GM12878 (cell line): ENCODE measurements at regions not wholly inside any gene's neighbourhood (a gene's known extent, or its start where the extent isn't known, plus 50 kb on each side); places are given as distances from the start of the nearest gene placed in this dataset.
"Not testable (repeated sequence)": the region's sequence is repeated elsewhere in the genome, so short reads cannot be mapped to it uniquely, and the experiment has no call there.

ENCODE experiments used
- ATAC-seq: fragments of 200-7000 bp; cut with Tn5 transposase; 3 replicates; pipeline ENCODE4 v1.9.1; 2020; ENCODE audit warnings: mild to moderate bottlenecking, moderate library complexity
- BruUV-seq: library from RNA; stranded (reverse); fragments of 400-500 nt; replicated peaks from 2 replicates; lab custom pipeline; 2021; lab: Mats Ljungman, UMichigan
- CTCF ChIA-PET: fragments of 300-600 bp; sonication (Branson Sonifier 250); formaldehyde crosslinking; extraction: SDS; loops from one replicate; lab custom pipeline; 2021; ENCODE audit warnings: inconsistent platforms; lab: Yijun Ruan, JAX
- POLR2A ChIA-PET: fragments of 350-600 bp; formaldehyde crosslinking; extraction: SDS; loops from one replicate; lab custom pipeline; 2021; ENCODE audit warnings: inconsistent platforms; lab: Charles Lee
- RAD21 ChIA-PET: fragments of 300-600 bp; sonication (Branson Sonifier 250); formaldehyde crosslinking; loops from one replicate; lab custom pipeline; 2023; ENCODE audit warnings: antibody characterized with exemption; ENCODE audit not compliant: unreplicated experiment; lab: Charles Lee
- SMC1A ChIA-PET: fragments of 300-600 bp; sonication (Branson Sonifier 250); formaldehyde crosslinking; loops from one replicate; lab custom pipeline; 2023; ENCODE audit not compliant: unreplicated experiment, uncharacterized antibody; lab: Charles Lee
- DNase-seq: peaks from one replicate; pipeline ENCODE4 v3.0.0-alpha.2; 2011; ENCODE audit warnings: low read depth, low spot score
- FAIRE-seq: peaks from 3 replicates; lab custom pipeline; 2011; peaks lifted over from hg19 to GRCh38; lab: Jason Lieb, UNC
- H2AFZ ChIP-seq: 2 replicates; pipeline ENCODE4 v1.6.0; 2011; ENCODE audit warnings: low read depth, low read length, control low read depth; ENCODE audit not compliant: control insufficient read depth
- H3K27ac ChIP-seq: 2 replicates; pipeline ENCODE4 v1.5.1; 2011; ENCODE audit warnings: control low read depth; ENCODE audit not compliant: control insufficient read depth, insufficient read depth
- H3K27me3 ChIP-seq, 2 experiments: replicated peaks in 1 of 2; 2 replicates each; pipeline versions ENCODE4 v1.6.0 to v1.6.1; 2011; ENCODE audit warnings: low read length in 1 of 2; ENCODE audit not compliant: control insufficient read depth in 2 of 2, insufficient read depth in 2 of 2
- H3K36me3 ChIP-seq, 2 experiments: 2 replicates each; pipeline ENCODE4 v1.5.1; 2011; ENCODE audit warnings: low read length in 1 of 2; ENCODE audit not compliant: control insufficient read depth in 2 of 2, insufficient read depth in 2 of 2
- H3K4me1 ChIP-seq: 2 replicates; pipeline ENCODE4 v1.6.1; 2011; ENCODE audit warnings: mild to moderate bottlenecking, low read length, moderate library complexity, mixed read lengths; ENCODE audit not compliant: control insufficient read depth, insufficient read depth
- H3K4me2 ChIP-seq: 2 replicates; pipeline ENCODE4 v1.6.0; 2011; ENCODE audit warnings: control low read depth; ENCODE audit not compliant: control insufficient read depth, insufficient read depth
- H3K4me3 ChIP-seq: fragments of 200-600 bp; sonication (generic); 2 replicates; pipeline ENCODE4 v1.5.1; 2016
- H3K79me2 ChIP-seq: 2 replicates; pipeline ENCODE4 v1.6.0; 2011; ENCODE audit warnings: low read length; ENCODE audit not compliant: control insufficient read depth, insufficient read depth
- H3K9ac ChIP-seq: 2 replicates; pipeline ENCODE4 v1.8.0; 2011; ENCODE audit warnings: low read length, control low read depth, mixed read lengths; ENCODE audit not compliant: control insufficient read depth, insufficient read depth
- H3K9me3 ChIP-seq: replicated peaks from 3 replicates; pipeline ENCODE4 v1.5.1; 2011; ENCODE audit warnings: mild to moderate bottlenecking, low read length; ENCODE audit not compliant: control insufficient read depth, insufficient read depth
- H4K20me1 ChIP-seq: 2 replicates; pipeline ENCODE4 v1.6.0; 2011; ENCODE audit not compliant: control insufficient read depth, insufficient read depth
- ATF3 ChIP-seq: IDR thresholded peaks from 2 replicates; pipeline ENCODE4 v1.6.1; 2011; ENCODE audit warnings: low read depth, mild to moderate bottlenecking, low read length, moderate library complexity, borderline replicate concordance; ENCODE audit errors: extremely low read depth
- BACH1 ChIP-seq: fragments of 450-650 bp; IDR thresholded peaks from 2 replicates; pipeline ENCODE4 v1.6.1; 2017; ENCODE audit warnings: mild to moderate bottlenecking, borderline replicate concordance
- CEBPZ ChIP-seq: fragments of 150-350 bp; IDR thresholded peaks from 2 replicates; pipeline ENCODE4 v1.6.1; 2016; ENCODE audit warnings: low read depth, low read length
- EGR1 ChIP-seq, 2 experiments: IDR thresholded peaks; 1 replicate in 1 of 2; 2 replicates in 1 of 2; pipeline ENCODE4 v1.6.1; 2011 to 2012; ENCODE audit warnings: low read depth in 2 of 2, low read length in 2 of 2, borderline replicate concordance in 1 of 2, mild to moderate bottlenecking in 1 of 2, moderate library complexity in 1 of 2
- ESRRA ChIP-seq: IDR thresholded peaks from 2 replicates; pipeline ENCODE4 v1.6.1; 2012; ENCODE audit warnings: mild to moderate bottlenecking, low read length, improper control_type of control experiment
- IRF4 ChIP-seq: IDR thresholded peaks from 2 replicates; pipeline ENCODE4 v1.6.1; 2011; ENCODE audit warnings: low read depth, low read length
- MAX ChIP-seq: IDR thresholded peaks from 2 replicates; pipeline ENCODE4 v1.6.1; 2012; ENCODE audit warnings: low read depth, low read length, improper control_type of control experiment
- POLR2AphosphoS2 ChIP-seq: IDR thresholded peaks from 2 replicates; pipeline ENCODE4 v1.6.1; 2011; ENCODE audit warnings: low read depth, mild to moderate bottlenecking, low read length, improper control_type of control experiment, moderate library complexity
- RELB ChIP-seq: fragments of 450-650 bp; IDR thresholded peaks from 2 replicates; pipeline ENCODE4 v1.6.1; 2017; ENCODE audit warnings: low read depth, mild to moderate bottlenecking, moderate library complexity
- STAT1 ChIP-seq: fragments of 450-650 bp; conservative IDR thresholded peaks from 2 replicates; pipeline ENCODE4 v1.6.1; 2014; ENCODE audit warnings: antibody characterized with exemption, mild to moderate bottlenecking
- ZNF687 ChIP-seq: fragments of 450-650 bp; IDR thresholded peaks from 2 replicates; pipeline ENCODE4 v1.6.1; 2017; ENCODE audit warnings: mild to moderate bottlenecking, moderate library complexity
- WGBS: methylation state at CpG from one replicate; pipeline ENCODE4 v1.1.6; 2016; ENCODE audit warnings: low lambda C conversion rate; ENCODE audit not compliant: insufficient replicate concordance, insufficient coverage; ENCODE audit errors: missing lambda C conversion rate; 5-methylcytosine and 5-hydroxymethylcytosine counted together
- in situ Hi-C: fragments of 300-500 bp; cut with MboI; formaldehyde crosslinking; loops from 9 replicates; pipeline ENCODE4 v1.14.3; 2018; ENCODE audit warnings: mixed read lengths
- intact Hi-C: fragments of 100-400 bp; cut with micrococcal nuclease; formaldehyde crosslinking; loops from one replicate; pipeline ENCODE4 v1.14.2; 2022; ENCODE audit not compliant: unreplicated experiment

- no peak for TF ChIP-seq ZNF687
- no peak for TF ChIP-seq POLR2AphosphoS2
- TF ChIP-seq MAX, result no peak
- no peak for TF ChIP-seq ESRRA
- TF ChIP-seq CEBPZ, result no peak
- no peak for TF ChIP-seq ATF3
- no peak for TF ChIP-seq BACH1
- TF ChIP-seq EGR1 (IDR thresholded peaks at IDR 0.05; ENCODE audit: borderline replicate concordance in 1 of 2, low read depth in 2 of 2, low read length in 2 of 2), result no peak
- TF ChIP-seq IRF4, result no peak
- TF ChIP-seq RELB, result no peak
- no peak for TF ChIP-seq STAT1
Measured at GRCh38 chr14:106738075-106738474, 1211.7 kb downstream of the TMEM121 start (continued).

GRCh38 chr14:106738598-106739258, 1212.3 kb downstream of the TMEM121 start:
- H3K4me1 ChIP-seq, H2AFZ ChIP-seq, H3K9ac ChIP-seq, intact Hi-C loops, SMC1A ChIA-PET, H3K27ac ChIP-seq, DNase-seq, H3K4me2 ChIP-seq, BruUV-seq, POLR2A ChIA-PET, H4K20me1 ChIP-seq, in situ Hi-C loops, H3K36me3 ChIP-seq, RAD21 ChIA-PET, ATAC-seq, H3K27me3 ChIP-seq, CTCF ChIA-PET, H3K4me3 ChIP-seq, FAIRE-seq, H3K79me2 ChIP-seq, H3K9me3 ChIP-seq: not testable (repeated sequence)
- WGBS, result no CpG with 5 or more reads among the region's 9 CpGs
